DMS 273 (cell line): ENCODE measurements at regions not wholly inside any gene's neighbourhood (a gene's known extent, or its start where the extent isn't known, plus 50 kb on each side); places are given as distances from the start of the nearest gene placed in this dataset.
"Not testable (repeated sequence)": the region's sequence is repeated elsewhere in the genome, so short reads cannot be mapped to it uniquely, and the experiment has no call there.

Source experiments
- DNase-seq: peaks from one replicate; lab custom pipeline; 2025; ENCODE audit not compliant: unreplicated experiment; lab: John Stamatoyannopoulos, UW

GRCh38 chr12:18794000-18794399 is 56.1 kb downstream of the CAPZA3 start:
- DNase-seq = no peak

GRCh38 chr12:18797604-18798003 is 59.7 kb downstream of the CAPZA3 start:
- no peak for DNase-seq

GRCh38 chr12:18798535-18799361 is 60.8 kb downstream of the CAPZA3 start:
- no peak for DNase-seq

GRCh38 chr12:18799561-18799960 is 61.6 kb downstream of the CAPZA3 start:
- DNase-seq = no peak

- no peak for DNase-seq
Observed at GRCh38 chr12:18805516-18806248, 67.8 kb downstream of the CAPZA3 start.

GRCh38 chr12:18807714-18808113 is 69.8 kb downstream of the CAPZA3 start:
- no peak for DNase-seq

- DNase-seq = no peak
Observed at GRCh38 chr12:18808221-18808620, 70.3 kb downstream of the CAPZA3 start.

GRCh38 chr12:18810537-18811253 is 72.8 kb downstream of the CAPZA3 start:
- DNase-seq = no peak

GRCh38 chr12:18811273-18811672 is 73.4 kb downstream of the CAPZA3 start:
- DNase-seq = no peak

GRCh38 chr12:18813753-18814152 is 75.8 kb downstream of the CAPZA3 start:
- DNase-seq = no peak

GRCh38 chr12:18818579-18819268 is 80.8 kb downstream of the CAPZA3 start:
- DNase-seq = no peak

GRCh38 chr12:18819484-18819883 is 81.6 kb downstream of the CAPZA3 start:
- no peak for DNase-seq

GRCh38 chr12:18823461-18823860 is 85.5 kb downstream of the CAPZA3 start:
- no peak for DNase-seq

GRCh38 chr12:18824287-18824686 is 86.4 kb downstream of the CAPZA3 start:
- no peak for DNase-seq

GRCh38 chr12:18825138-18825537 is 87.2 kb downstream of the CAPZA3 start:
- DNase-seq = no peak

- DNase-seq = no peak
Observed at GRCh38 chr12:18827913-18828312, 90.0 kb downstream of the CAPZA3 start.

- no peak for DNase-seq
Observed at GRCh38 chr12:18828483-18828882, 90.6 kb downstream of the CAPZA3 start.

GRCh38 chr12:18828987-18829386 is 91.1 kb downstream of the CAPZA3 start:
- no peak for DNase-seq

- DNase-seq = not testable (repeated sequence)
Observed at GRCh38 chr12:18832932-18833331, 95.0 kb downstream of the CAPZA3 start.

- peak; percentile 8 for DNase-seq
Observed at GRCh38 chr12:18837025-18837424, 99.1 kb downstream of the CAPZA3 start.

- DNase-seq = no peak
Observed at GRCh38 chr12:18837505-18837904, 99.6 kb downstream of the CAPZA3 start.
